Testis (tissue), 2 donors: ENCODE measurements at regions not wholly inside any gene's neighbourhood (a gene's known extent, or its start where the extent isn't known, plus 50 kb on each side); places are given as distances from the start of the nearest gene placed in this dataset.

ENCODE experiments used
- DNase-seq: peaks from one replicate; pipeline ENCODE4 v3.0.0-alpha.2; 2019
- H3K27ac ChIP-seq, 2 donors: fragments of 200-600 bp; sonication (generic); one replicate each; pipeline ENCODE4 v1.5.1; 2019
- H3K27me3 ChIP-seq: fragments of 200-600 bp; sonication (generic); one replicate; pipeline ENCODE4 v1.5.1; 2019
- H3K36me3 ChIP-seq: fragments of 200-600 bp; sonication (generic); one replicate; pipeline ENCODE4 v1.5.1; 2017; ENCODE audit warnings: low read depth; ENCODE audit errors: missing control alignments
- H3K4me1 ChIP-seq: fragments of 200-600 bp; sonication (generic); one replicate; pipeline ENCODE4 v1.5.1; 2019
- H3K4me3 ChIP-seq, 2 donors: fragments of 200-600 bp; sonication (generic); one replicate each; pipeline ENCODE4 v1.5.1; 2017 to 2019
- H3K9me3 ChIP-seq: fragments of 200-600 bp; sonication (generic); one replicate; pipeline ENCODE4 v1.5.1; 2017
- POLR2A ChIP-seq: fragments of 450-650 bp; IDR thresholded peaks from one replicate; pipeline ENCODE4 v1.6.1; 2017; ENCODE audit warnings: antibody characterized with exemption, mild to moderate bottlenecking, moderate library complexity
- WGBS, 2 donors: methylation state at CpG; one replicate each; pipeline ENCODE4 v1.1.5; 2018; 5-methylcytosine and 5-hydroxymethylcytosine counted together
- intact Hi-C: fragments of 100-400 bp; cut with DNase I; formaldehyde crosslinking; loops from one replicate; pipeline ENCODE4 v1.15.1; 2023; ENCODE audit warnings: low total_unique reads
- TF ChIP-seq, protein P1 (sequence below), 3 experiments: fragments of 450-650 bp in 2 of 3; fragments of 200-600 bp in 1 of 3; sonication (generic) in 1 of 3; IDR thresholded peaks; one replicate each; pipeline ENCODE4 v1.5.1; 2016 to 2019; ENCODE audit warnings: antibody characterized with exemption in 3 of 3, mild to moderate bottlenecking in 2 of 3, moderate library complexity in 1 of 3

DNA sequence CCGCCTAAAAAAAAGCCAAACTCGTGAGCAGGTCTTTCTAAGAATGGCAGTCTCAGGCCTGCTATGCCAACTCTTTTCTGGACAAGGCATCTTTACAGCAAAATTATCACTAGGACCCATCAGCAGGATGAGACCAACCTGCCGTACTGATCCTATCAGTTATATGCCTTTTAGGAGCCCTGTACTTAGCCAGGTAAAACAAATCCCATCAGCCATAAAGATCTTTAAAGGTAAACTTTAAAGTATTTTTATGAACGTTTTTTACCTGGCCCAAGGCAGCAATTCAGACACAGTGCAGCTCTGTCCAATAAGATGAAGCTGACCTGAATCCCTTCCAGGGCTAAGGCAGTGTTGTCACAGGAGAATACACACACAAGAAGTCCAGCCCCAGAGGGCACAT is 51.3 kb upstream of the TGM3 start:
- no peak overlapping the region for H3K4me3 ChIP-seq
- intact Hi-C loops, result no loop called here
- no peak overlapping the region for H3K27ac ChIP-seq
- no peaks in the 10 kb centered on the region for H3K9me3 ChIP-seq
- H3K36me3 ChIP-seq, result no peaks in the 10 kb centered on the region
- 79 to 84% methylated on average over 4 of the region's 4 CpGs for WGBS, 2 donors
- TF ChIP-seq, protein P1, sequence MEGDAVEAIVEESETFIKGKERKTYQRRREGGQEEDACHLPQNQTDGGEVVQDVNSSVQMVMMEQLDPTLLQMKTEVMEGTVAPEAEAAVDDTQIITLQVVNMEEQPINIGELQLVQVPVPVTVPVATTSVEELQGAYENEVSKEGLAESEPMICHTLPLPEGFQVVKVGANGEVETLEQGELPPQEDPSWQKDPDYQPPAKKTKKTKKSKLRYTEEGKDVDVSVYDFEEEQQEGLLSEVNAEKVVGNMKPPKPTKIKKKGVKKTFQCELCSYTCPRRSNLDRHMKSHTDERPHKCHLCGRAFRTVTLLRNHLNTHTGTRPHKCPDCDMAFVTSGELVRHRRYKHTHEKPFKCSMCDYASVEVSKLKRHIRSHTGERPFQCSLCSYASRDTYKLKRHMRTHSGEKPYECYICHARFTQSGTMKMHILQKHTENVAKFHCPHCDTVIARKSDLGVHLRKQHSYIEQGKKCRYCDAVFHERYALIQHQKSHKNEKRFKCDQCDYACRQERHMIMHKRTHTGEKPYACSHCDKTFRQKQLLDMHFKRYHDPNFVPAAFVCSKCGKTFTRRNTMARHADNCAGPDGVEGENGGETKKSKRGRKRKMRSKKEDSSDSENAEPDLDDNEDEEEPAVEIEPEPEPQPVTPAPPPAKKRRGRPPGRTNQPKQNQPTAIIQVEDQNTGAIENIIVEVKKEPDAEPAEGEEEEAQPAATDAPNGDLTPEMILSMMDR (IDR thresholded peaks at IDR 0.05), result no peak
- no peak for TF ChIP-seq POLR2A
- DNase-seq, result no peak
- H3K4me1 ChIP-seq, result no peaks in the 10 kb centered on the region
- H3K27me3 ChIP-seq, result no peaks in the 10 kb centered on the region

DNA sequence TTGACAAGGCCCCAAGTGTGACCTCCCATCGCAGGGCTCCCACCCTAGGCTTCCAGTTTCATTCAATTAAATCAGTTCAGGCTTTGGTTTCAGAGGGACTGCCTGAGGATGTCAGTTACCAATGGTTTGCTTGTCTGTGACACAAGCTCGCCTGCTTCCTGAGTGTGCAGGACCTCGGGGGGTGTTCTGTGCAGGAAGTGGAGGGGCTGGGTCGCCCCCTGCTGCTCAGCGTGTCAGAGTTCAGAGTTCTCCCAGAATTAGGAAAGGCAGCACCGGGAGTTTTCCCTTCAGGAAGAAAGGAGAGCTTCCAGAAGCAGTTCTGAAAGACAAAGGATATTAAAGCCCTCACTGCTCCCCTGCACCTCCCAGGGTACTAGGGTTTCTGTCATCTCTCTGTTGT is 50.8 kb upstream of the TGM3 start:
- intact Hi-C loops, result no loop called here
- no peaks in the 10 kb centered on the region for H3K9me3 ChIP-seq
- WGBS, 2 donors, result 44 to 53% methylated on average over 5 to 6 of the region's 6 CpGs
- no peak overlapping the region for H3K27ac ChIP-seq
- no peaks in the 10 kb centered on the region for H3K4me1 ChIP-seq
- H3K36me3 ChIP-seq, result no peaks in the 10 kb centered on the region
- H3K4me3 ChIP-seq, result no peak overlapping the region
- DNase-seq, result no peak
- TF ChIP-seq, protein P1 (IDR thresholded peaks at IDR 0.05), result no peak
- no peak for TF ChIP-seq POLR2A
- H3K27me3 ChIP-seq, result no peaks in the 10 kb centered on the region

DNA sequence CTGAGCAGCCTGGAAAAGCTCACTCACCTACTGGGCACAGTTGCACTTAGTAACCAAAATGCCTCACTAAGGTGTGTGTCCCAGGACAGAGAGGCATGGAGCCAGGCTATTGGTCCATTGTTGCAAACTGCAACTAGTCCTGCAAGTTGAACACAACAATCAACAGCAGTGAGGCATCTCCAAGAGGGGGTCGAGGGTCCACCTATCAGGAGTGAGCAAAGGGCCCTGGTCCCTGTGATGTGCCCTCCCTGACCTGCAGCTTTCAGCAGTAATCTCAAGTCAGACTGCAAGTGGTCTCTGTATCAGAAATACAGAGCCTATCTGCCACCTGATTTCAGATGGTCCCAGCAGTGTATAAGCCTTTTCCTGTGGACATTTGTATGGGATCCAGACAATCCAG is 50.2 kb upstream of the TGM3 start:
- DNase-seq, result no peak
- no peak overlapping the region for H3K27ac ChIP-seq
- intact Hi-C loops, result no loop called here
- no peaks in the 10 kb centered on the region for H3K4me1 ChIP-seq
- whole genome bisulfite sequencing, 2 donors, result 50% methylated on average over 1 of the region's 1 CpG; no CpG with 5 or more reads in 1 of the 2 donors
- no peaks in the 10 kb centered on the region for H3K9me3 ChIP-seq
- H3K4me3 ChIP-seq, result no peak overlapping the region
- TF ChIP-seq, protein P1 (IDR thresholded peaks at IDR 0.05), result no peak
- no peak for TF ChIP-seq POLR2A
- no peaks in the 10 kb centered on the region for H3K36me3 ChIP-seq
- no peaks in the 10 kb centered on the region for H3K27me3 ChIP-seq
